GM23338 (cell line): ENCODE measurements at regions not wholly inside any gene's neighbourhood (a gene's known extent, or its start where the extent isn't known, plus 50 kb on each side); places are given as distances from the start of the nearest gene placed in this dataset.
A peak's percentile ranks its signal among the peaks of the same experiment; 100 is the strongest.

Experiments used
- ATAC-seq: fragments of 200-7000 bp; cut with Tn5 transposase; 3 replicates; pipeline ENCODE4 v1.9.1; 2020
- DNase-seq: peaks from one replicate; pipeline ENCODE4 v3.0.0-alpha.2; 2015; ENCODE audit warnings: low spot score
- H2AFZ ChIP-seq: fragments of 200-600 bp; sonication (generic); 2 replicates; pipeline ENCODE4 v1.8.0; 2016; ENCODE audit warnings: antibody characterized with exemption, mild to moderate bottlenecking, moderate library complexity
- H3F3A ChIP-seq: fragments of 200-600 bp; sonication (generic); replicated peaks from 2 replicates; pipeline ENCODE4 v1.8.0; 2017; ENCODE audit warnings: antibody characterized with exemption, mixed run types, low read depth
- H3K27ac ChIP-seq: fragments of 200-600 bp; sonication (generic); 2 replicates; pipeline ENCODE4 v1.6.1; 2016; ENCODE audit warnings: low read depth
- H3K27me3 ChIP-seq: fragments of 200-600 bp; sonication (generic); 2 replicates; pipeline ENCODE4 v1.8.0; 2016; ENCODE audit warnings: mild to moderate bottlenecking, mixed run types, moderate library complexity; ENCODE audit not compliant: insufficient read depth
- H3K36me3 ChIP-seq: fragments of 200-600 bp; sonication (generic); 2 replicates; pipeline ENCODE4 v1.8.0; 2016; ENCODE audit warnings: mild to moderate bottlenecking; ENCODE audit not compliant: insufficient read depth
- H3K4me1 ChIP-seq: fragments of 200-600 bp; sonication (generic); 2 replicates; pipeline ENCODE4 v1.8.0; 2016; ENCODE audit warnings: mild to moderate bottlenecking, moderate library complexity; ENCODE audit not compliant: insufficient read depth
- H3K4me2 ChIP-seq: fragments of 200-600 bp; sonication (generic); 2 replicates; pipeline ENCODE4 v1.7.1; 2017; ENCODE audit warnings: mixed run types
- H3K4me3 ChIP-seq: fragments of 200-600 bp; sonication (generic); 2 replicates; pipeline ENCODE4 v1.6.1; 2016; ENCODE audit warnings: mixed run types
- H3K79me2 ChIP-seq: fragments of 200-600 bp; sonication (generic); replicated peaks from 2 replicates; pipeline ENCODE4 v1.8.0; 2017; ENCODE audit warnings: mild to moderate bottlenecking; ENCODE audit not compliant: insufficient read depth
- H3K9me2 ChIP-seq: fragments of 200-600 bp; sonication (generic); 2 replicates; pipeline ENCODE4 v1.8.0; 2017; ENCODE audit not compliant: insufficient read depth
- H4K20me1 ChIP-seq: fragments of 200-600 bp; sonication (generic); replicated peaks from 2 replicates; pipeline ENCODE4 v1.8.0; 2017; ENCODE audit warnings: mild to moderate bottlenecking; ENCODE audit not compliant: insufficient read depth
- H3K27ac Mint-ChIP-seq: 2 replicates; pipeline ENCODE4 v1.8.0; 2020; ENCODE audit warnings: inconsistent platforms, mild to moderate bottlenecking, moderate library complexity, mixed read lengths
- H3K27me3 Mint-ChIP-seq: 3 replicates; pipeline ENCODE4 v1.8.0; 2022; ENCODE audit warnings: low read depth, mild to moderate bottlenecking, moderate library complexity, mixed read lengths, inconsistent platforms; ENCODE audit not compliant: insufficient read depth, poor library complexity
- H3K36me3 Mint-ChIP-seq: 3 replicates; pipeline ENCODE4 v1.8.0; 2021; ENCODE audit warnings: low read depth, mild to moderate bottlenecking, inconsistent platforms, moderate library complexity, mixed read lengths
- H3K4me1 Mint-ChIP-seq: 3 replicates; pipeline ENCODE4 v1.8.0; 2020; ENCODE audit warnings: mild to moderate bottlenecking, inconsistent platforms, mixed read lengths
- H3K4me3 Mint-ChIP-seq: 3 replicates; pipeline ENCODE4 v1.8.0; 2021; ENCODE audit warnings: moderate library complexity, mild to moderate bottlenecking, inconsistent platforms, mixed read lengths
- H3K9me3 Mint-ChIP-seq: 3 replicates; pipeline ENCODE4 v1.8.0; 2020; ENCODE audit warnings: moderate library complexity, mild to moderate bottlenecking, inconsistent platforms, mixed read lengths
- CREB1 ChIP-seq: fragments of 250-450 bp; sonication (Bioruptor Pico); IDR thresholded peaks from 2 replicates; pipeline ENCODE4 v1.5.0; 2020; ENCODE audit warnings: low read depth, mild to moderate bottlenecking, moderate library complexity
- EZH2 ChIP-seq: fragments of 200-600 bp; sonication (generic); IDR thresholded peaks from one replicate; pipeline ENCODE4 v1.8.0; 2017; ENCODE audit warnings: antibody characterized with exemption, mild to moderate bottlenecking, low read depth; ENCODE audit not compliant: unreplicated experiment
- EZH2phosphoT487 ChIP-seq: fragments of 200-600 bp; sonication (generic); IDR thresholded peaks from one replicate; pipeline ENCODE4 v1.8.1; 2018; ENCODE audit warnings: antibody characterized with exemption; ENCODE audit not compliant: unreplicated experiment
- JUNB ChIP-seq: IDR thresholded peaks from one replicate; pipeline ENCODE4 v1.6.1; 2016; ENCODE audit warnings: antibody characterized with exemption; ENCODE audit not compliant: unreplicated experiment
- NANOG ChIP-seq: IDR thresholded peaks from 2 replicates; pipeline ENCODE4 v1.6.1; 2016; ENCODE audit warnings: antibody characterized with exemption, borderline replicate concordance
- POLR2AphosphoS5 ChIP-seq: IDR thresholded peaks from 2 replicates; pipeline ENCODE4 v1.6.1; 2016; ENCODE audit warnings: antibody characterized with exemption, low read depth
- STAT1 ChIP-seq: IDR thresholded peaks from one replicate; pipeline ENCODE4 v1.6.1; 2016; ENCODE audit warnings: antibody characterized with exemption; ENCODE audit not compliant: unreplicated experiment
- ZNF114 ChIP-seq: fragments of 250-450 bp; sonication (Bioruptor Pico); IDR thresholded peaks from 2 replicates; pipeline ENCODE4 v1.5.0; 2020; ENCODE audit warnings: mild to moderate bottlenecking, moderate library complexity
- ZNF331 ChIP-seq: fragments of 250-450 bp; sonication (Bioruptor Pico); IDR thresholded peaks from 2 replicates; pipeline ENCODE4 v1.5.0; 2020; ENCODE audit warnings: low read depth, mild to moderate bottlenecking, moderate library complexity
- TF ChIP-seq, protein P1 (sequence below): IDR thresholded peaks from one replicate; pipeline ENCODE4 v1.6.1; 2018; ENCODE audit warnings: antibody characterized with exemption; ENCODE audit not compliant: unreplicated experiment
- TF ChIP-seq, protein P2 (sequence below), 2 experiments: fragments of 200-600 bp in 1 of 2; sonication (generic) in 1 of 2; conservative IDR thresholded peaks; 2 replicates each; pipeline versions ENCODE4 v1.5.1 to v1.6.1; 2016 to 2017; ENCODE audit warnings: antibody characterized with exemption in 2 of 2, low read depth in 2 of 2, mild to moderate bottlenecking in 2 of 2, moderate library complexity in 1 of 2
- TF ChIP-seq, protein P3 (sequence below): fragments of 250-450 bp; sonication (Bioruptor Pico); IDR thresholded peaks from 2 replicates; pipeline ENCODE4 v1.5.0; 2020; ENCODE audit warnings: mild to moderate bottlenecking, moderate library complexity
- TF ChIP-seq, protein P4 (sequence below): IDR thresholded peaks from 2 replicates; pipeline ENCODE4 v1.6.1; 2016; ENCODE audit warnings: antibody characterized with exemption

DNA sequence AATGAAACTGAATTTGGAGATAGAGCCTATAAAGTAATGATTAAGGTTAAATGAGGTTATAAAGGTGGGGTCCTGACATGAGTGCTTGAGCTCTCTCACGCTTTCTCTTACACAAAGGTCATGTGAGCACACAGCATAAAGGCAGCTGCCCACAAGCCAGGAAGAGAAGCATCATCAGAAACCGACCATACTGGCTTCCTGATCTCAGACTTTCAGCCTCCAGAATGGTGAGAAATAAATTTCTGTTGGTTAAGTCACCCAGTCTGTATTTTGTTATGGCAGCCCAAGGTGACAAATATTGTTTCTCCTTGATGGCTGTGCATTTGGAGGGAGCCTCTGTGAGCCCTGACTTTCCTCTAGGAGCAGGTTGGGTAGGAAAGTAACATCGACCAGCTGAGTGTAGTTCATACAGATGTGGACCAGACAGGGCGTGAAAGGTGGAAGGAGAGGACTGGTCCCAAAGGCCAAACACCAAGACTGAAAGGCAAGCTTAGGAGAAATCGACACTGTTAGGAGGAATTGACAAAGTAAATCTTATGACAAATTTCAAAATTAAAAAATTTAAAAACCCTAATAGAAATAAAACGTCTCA, 97.6 kb upstream of the SLC38A2 start:
- Histone ChIP-seq H3K27ac (no peak overlapping the region), H3K4me2 (no peak overlapping the region), H4K20me1 (no peaks in the 10 kb centered on the region), H3F3A (no peaks in the 10 kb centered on the region), H3K36me3 (no peaks in the 10 kb centered on the region), H3K4me3 (no peak overlapping the region), H3K4me1 (peaks cover 18% of the 10 kb centered on the region), H3K27me3 (no peaks in the 10 kb centered on the region), H2AFZ (no peak overlapping the region), H3K9me2 (no peaks in the 10 kb centered on the region; the same call in 1 of the 2 replicates), H3K79me2 (no peaks in the 10 kb centered on the region)
- TF ChIP-seq ZNF114 (no peak), EZH2phosphoT487 (no peak), STAT1 (no peak), ZNF331 (CRISPR knock-in tag) (no peak), JUNB (no peak), EZH2 (no peak), CREB1 (CRISPR knock-in tag) (no peak), POLR2AphosphoS5 (no peak), NANOG (no peak)
- TF ChIP-seq, protein P1, sequence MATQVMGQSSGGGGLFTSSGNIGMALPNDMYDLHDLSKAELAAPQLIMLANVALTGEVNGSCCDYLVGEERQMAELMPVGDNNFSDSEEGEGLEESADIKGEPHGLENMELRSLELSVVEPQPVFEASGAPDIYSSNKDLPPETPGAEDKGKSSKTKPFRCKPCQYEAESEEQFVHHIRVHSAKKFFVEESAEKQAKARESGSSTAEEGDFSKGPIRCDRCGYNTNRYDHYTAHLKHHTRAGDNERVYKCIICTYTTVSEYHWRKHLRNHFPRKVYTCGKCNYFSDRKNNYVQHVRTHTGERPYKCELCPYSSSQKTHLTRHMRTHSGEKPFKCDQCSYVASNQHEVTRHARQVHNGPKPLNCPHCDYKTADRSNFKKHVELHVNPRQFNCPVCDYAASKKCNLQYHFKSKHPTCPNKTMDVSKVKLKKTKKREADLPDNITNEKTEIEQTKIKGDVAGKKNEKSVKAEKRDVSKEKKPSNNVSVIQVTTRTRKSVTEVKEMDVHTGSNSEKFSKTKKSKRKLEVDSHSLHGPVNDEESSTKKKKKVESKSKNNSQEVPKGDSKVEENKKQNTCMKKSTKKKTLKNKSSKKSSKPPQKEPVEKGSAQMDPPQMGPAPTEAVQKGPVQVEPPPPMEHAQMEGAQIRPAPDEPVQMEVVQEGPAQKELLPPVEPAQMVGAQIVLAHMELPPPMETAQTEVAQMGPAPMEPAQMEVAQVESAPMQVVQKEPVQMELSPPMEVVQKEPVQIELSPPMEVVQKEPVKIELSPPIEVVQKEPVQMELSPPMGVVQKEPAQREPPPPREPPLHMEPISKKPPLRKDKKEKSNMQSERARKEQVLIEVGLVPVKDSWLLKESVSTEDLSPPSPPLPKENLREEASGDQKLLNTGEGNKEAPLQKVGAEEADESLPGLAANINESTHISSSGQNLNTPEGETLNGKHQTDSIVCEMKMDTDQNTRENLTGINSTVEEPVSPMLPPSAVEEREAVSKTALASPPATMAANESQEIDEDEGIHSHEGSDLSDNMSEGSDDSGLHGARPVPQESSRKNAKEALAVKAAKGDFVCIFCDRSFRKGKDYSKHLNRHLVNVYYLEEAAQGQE, result no peak
- TF ChIP-seq, protein P2, sequence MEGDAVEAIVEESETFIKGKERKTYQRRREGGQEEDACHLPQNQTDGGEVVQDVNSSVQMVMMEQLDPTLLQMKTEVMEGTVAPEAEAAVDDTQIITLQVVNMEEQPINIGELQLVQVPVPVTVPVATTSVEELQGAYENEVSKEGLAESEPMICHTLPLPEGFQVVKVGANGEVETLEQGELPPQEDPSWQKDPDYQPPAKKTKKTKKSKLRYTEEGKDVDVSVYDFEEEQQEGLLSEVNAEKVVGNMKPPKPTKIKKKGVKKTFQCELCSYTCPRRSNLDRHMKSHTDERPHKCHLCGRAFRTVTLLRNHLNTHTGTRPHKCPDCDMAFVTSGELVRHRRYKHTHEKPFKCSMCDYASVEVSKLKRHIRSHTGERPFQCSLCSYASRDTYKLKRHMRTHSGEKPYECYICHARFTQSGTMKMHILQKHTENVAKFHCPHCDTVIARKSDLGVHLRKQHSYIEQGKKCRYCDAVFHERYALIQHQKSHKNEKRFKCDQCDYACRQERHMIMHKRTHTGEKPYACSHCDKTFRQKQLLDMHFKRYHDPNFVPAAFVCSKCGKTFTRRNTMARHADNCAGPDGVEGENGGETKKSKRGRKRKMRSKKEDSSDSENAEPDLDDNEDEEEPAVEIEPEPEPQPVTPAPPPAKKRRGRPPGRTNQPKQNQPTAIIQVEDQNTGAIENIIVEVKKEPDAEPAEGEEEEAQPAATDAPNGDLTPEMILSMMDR (conservative IDR thresholded peaks at IDR 0.05; ENCODE audit: low read depth in 2 of 2), result no peak
- TF ChIP-seq, protein P3, sequence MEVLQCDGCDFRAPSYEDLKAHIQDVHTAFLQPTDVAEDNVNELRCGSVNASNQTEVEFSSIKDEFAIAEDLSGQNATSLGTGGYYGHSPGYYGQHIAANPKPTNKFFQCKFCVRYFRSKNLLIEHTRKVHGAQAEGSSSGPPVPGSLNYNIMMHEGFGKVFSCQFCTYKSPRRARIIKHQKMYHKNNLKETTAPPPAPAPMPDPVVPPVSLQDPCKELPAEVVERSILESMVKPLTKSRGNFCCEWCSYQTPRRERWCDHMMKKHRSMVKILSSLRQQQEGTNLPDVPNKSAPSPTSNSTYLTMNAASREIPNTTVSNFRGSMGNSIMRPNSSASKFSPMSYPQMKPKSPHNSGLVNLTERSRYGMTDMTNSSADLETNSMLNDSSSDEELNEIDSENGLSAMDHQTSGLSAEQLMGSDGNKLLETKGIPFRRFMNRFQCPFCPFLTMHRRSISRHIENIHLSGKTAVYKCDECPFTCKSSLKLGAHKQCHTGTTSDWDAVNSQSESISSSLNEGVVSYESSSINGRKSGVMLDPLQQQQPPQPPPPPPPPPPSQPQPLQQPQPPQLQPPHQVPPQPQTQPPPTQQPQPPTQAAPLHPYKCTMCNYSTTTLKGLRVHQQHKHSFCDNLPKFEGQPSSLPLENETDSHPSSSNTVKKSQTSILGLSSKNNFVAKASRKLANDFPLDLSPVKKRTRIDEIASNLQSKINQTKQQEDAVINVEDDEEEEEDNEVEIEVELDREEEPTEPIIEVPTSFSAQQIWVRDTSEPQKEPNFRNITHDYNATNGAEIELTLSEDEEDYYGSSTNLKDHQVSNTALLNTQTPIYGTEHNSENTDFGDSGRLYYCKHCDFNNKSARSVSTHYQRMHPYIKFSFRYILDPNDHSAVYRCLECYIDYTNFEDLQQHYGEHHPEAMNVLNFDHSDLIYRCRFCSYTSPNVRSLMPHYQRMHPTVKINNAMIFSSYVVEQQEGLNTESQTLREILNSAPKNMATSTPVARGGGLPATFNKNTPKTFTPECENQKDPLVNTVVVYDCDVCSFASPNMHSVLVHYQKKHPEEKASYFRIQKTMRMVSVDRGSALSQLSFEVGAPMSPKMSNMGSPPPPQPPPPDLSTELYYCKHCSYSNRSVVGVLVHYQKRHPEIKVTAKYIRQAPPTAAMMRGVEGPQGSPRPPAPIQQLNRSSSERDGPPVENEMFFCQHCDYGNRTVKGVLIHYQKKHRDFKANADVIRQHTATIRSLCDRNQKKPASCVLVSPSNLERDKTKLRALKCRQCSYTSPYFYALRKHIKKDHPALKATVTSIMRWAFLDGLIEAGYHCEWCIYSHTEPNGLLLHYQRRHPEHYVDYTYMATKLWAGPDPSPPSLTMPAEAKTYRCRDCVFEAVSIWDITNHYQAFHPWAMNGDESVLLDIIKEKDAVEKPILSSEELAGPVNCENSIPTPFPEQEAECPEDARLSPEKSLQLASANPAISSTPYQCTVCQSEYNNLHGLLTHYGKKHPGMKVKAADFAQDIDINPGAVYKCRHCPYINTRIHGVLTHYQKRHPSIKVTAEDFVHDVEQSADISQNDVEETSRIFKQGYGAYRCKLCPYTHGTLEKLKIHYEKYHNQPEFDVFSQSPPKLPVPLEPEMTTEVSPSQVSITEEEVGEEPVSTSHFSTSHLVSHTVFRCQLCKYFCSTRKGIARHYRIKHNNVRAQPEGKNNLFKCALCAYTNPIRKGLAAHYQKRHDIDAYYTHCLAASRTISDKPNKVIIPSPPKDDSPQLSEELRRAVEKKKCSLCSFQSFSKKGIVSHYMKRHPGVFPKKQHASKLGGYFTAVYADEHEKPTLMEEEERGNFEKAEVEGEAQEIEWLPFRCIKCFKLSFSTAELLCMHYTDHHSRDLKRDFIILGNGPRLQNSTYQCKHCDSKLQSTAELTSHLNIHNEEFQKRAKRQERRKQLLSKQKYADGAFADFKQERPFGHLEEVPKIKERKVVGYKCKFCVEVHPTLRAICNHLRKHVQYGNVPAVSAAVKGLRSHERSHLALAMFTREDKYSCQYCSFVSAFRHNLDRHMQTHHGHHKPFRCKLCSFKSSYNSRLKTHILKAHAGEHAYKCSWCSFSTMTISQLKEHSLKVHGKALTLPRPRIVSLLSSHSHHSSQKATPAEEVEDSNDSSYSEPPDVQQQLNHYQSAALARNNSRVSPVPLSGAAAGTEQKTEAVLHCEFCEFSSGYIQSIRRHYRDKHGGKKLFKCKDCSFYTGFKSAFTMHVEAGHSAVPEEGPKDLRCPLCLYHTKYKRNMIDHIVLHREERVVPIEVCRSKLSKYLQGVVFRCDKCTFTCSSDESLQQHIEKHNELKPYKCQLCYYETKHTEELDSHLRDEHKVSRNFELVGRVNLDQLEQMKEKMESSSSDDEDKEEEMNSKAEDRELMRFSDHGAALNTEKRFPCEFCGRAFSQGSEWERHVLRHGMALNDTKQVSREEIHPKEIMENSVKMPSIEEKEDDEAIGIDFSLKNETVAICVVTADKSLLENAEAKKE (CRISPR knock-in tag), result no peak
- TF ChIP-seq, protein P4, sequence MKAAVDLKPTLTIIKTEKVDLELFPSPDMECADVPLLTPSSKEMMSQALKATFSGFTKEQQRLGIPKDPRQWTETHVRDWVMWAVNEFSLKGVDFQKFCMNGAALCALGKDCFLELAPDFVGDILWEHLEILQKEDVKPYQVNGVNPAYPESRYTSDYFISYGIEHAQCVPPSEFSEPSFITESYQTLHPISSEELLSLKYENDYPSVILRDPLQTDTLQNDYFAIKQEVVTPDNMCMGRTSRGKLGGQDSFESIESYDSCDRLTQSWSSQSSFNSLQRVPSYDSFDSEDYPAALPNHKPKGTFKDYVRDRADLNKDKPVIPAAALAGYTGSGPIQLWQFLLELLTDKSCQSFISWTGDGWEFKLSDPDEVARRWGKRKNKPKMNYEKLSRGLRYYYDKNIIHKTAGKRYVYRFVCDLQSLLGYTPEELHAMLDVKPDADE, result no peak
- Mint-ChIP-seq H3K36me3 (peaks cover 3% of the 10 kb centered on the region; the same call in 2 of the 3 replicates), H3K9me3 (peaks cover 3% of the 10 kb centered on the region; the same call in 1 of the 3 replicates), H3K27me3 (no peaks in the 10 kb centered on the region), H3K4me3 (no peak overlapping the region), H3K27ac (peak overlapping the region; percentile 72), H3K4me1 (peaks cover 20% of the 10 kb centered on the region)
- no peak for DNase-seq
- no peak for ATAC-seq
